Uterus (tissue), 3 donors: ENCODE measurements at regions not wholly inside any gene's neighbourhood (a gene's known extent, or its start where the extent isn't known, plus 50 kb on each side); places are given as distances from the start of the nearest gene placed in this dataset.

ENCODE experiments used
- DNase-seq, 2 donors: peaks; one replicate each; pipeline ENCODE4 v3.0.0-alpha.2; 2019 to 2020
- H3K27ac ChIP-seq, 2 donors: fragments of 200-600 bp; sonication (generic); 1 replicate in 1 of 2; 2 replicates in 1 of 2; pipeline ENCODE4 v1.5.1; 2016 to 2018
- H3K27me3 ChIP-seq, 2 donors: fragments of 200-600 bp; sonication (generic); one replicate each; pipeline ENCODE4 v1.5.1; 2018 to 2019; ENCODE audit warnings: control low read depth in 1 of 2
- H3K36me3 ChIP-seq, 2 donors: fragments of 200-600 bp; sonication (generic); one replicate each; pipeline ENCODE4 v1.5.1; 2019; ENCODE audit warnings: control low read depth in 1 of 2
- H3K4me1 ChIP-seq, 2 donors: fragments of 200-600 bp; sonication (generic); one replicate each; pipeline ENCODE4 v1.5.1; 2018 to 2019; ENCODE audit warnings: control low read depth in 1 of 2
- H3K4me3 ChIP-seq, 2 donors: fragments of 200-600 bp; sonication (generic); 1 replicate in 1 of 2; 2 replicates in 1 of 2; pipeline ENCODE4 v1.5.1; 2018 to 2019; ENCODE audit warnings: mild to moderate bottlenecking in 1 of 2
- H3K9me3 ChIP-seq, 2 donors: fragments of 200-600 bp; sonication (generic); one replicate each; pipeline ENCODE4 v1.5.1; 2019; ENCODE audit warnings: control low read depth in 1 of 2
- CTCF ChIP-seq, 4 experiments: fragments of 200-600 bp in 2 of 4; fragments of 450-650 bp in 2 of 4; sonication (generic) in 2 of 4; IDR thresholded peaks; one replicate each; pipeline ENCODE4 v1.5.1; 2016 to 2019; ENCODE audit warnings: antibody characterized with exemption in 4 of 4, mild to moderate bottlenecking in 2 of 4, moderate library complexity in 1 of 4
- POLR2A ChIP-seq, 2 donors: fragments of 450-650 bp; IDR thresholded peaks; one replicate each; pipeline ENCODE4 v1.6.1; 2016; ENCODE audit warnings: antibody characterized with exemption in 2 of 2, mild to moderate bottlenecking in 1 of 2, moderate library complexity in 1 of 2
- intact Hi-C: fragments of 100-400 bp; cut with DNase I; formaldehyde crosslinking; loops from one replicate; pipeline ENCODE4 v1.15.1; 2023; ENCODE audit warnings: low total_unique reads
- donor health status: DM: yes; HTN: yes; CAD: no.

GRCh38 chr2:236703373-236703709 lies 133.7 kb downstream of the ACKR3 start:
- no peak overlapping the region for H3K4me3 ChIP-seq
- H3K27me3 ChIP-seq, result no peaks in the 10 kb centered on the region
- no peaks in the 10 kb centered on the region for H3K36me3 ChIP-seq
- no peak for TF ChIP-seq CTCF (IDR thresholded peaks at IDR 0.05)
- no peak for TF ChIP-seq POLR2A (IDR thresholded peaks at IDR 0.05)
- no peaks in the 10 kb centered on the region for H3K9me3 ChIP-seq
- no peak for DNase-seq
- no peak overlapping the region for H3K27ac ChIP-seq
- no peaks in the 10 kb centered on the region for H3K4me1 ChIP-seq
- intact Hi-C loops, result no loop called here

GRCh38 chr2:236703906-236704305 lies 134.3 kb downstream of the ACKR3 start:
- TF ChIP-seq POLR2A (IDR thresholded peaks at IDR 0.05) (no peak), CTCF (IDR thresholded peaks at IDR 0.05) (no peak)

GRCh38 chr2:236704887-236705286 lies 135.3 kb downstream of the ACKR3 start:
- intact Hi-C loops, result no loop called here
- no peak for TF ChIP-seq CTCF (IDR thresholded peaks at IDR 0.05)
- TF ChIP-seq POLR2A (IDR thresholded peaks at IDR 0.05), result no peak

More at GRCh38 chr2:236703906-236704305, 134.3 kb downstream of the ACKR3 start:
- intact Hi-C loops, result no loop called here
- DNase-seq, result no peak
- H3K27me3 ChIP-seq, result no peaks in the 10 kb centered on the region
- no peak overlapping the region for H3K27ac ChIP-seq
- H3K4me3 ChIP-seq, result no peak overlapping the region
- no peaks in the 10 kb centered on the region for H3K4me1 ChIP-seq
- H3K9me3 ChIP-seq, result no peaks in the 10 kb centered on the region
- H3K36me3 ChIP-seq, result no peaks in the 10 kb centered on the region

GRCh38 chr2:236705295-236706105 lies 135.9 kb downstream of the ACKR3 start:
- Histone ChIP-seq H3K36me3 (no peaks in the 10 kb centered on the region), H3K27me3 (no peaks in the 10 kb centered on the region), H3K4me1 (no peaks in the 10 kb centered on the region), H3K4me3 (no peak overlapping the region), H3K9me3 (no peaks in the 10 kb centered on the region), H3K27ac (no peak overlapping the region)
- no peak for TF ChIP-seq CTCF (IDR thresholded peaks at IDR 0.05)
- no peak for TF ChIP-seq POLR2A (IDR thresholded peaks at IDR 0.05)
- DNase-seq, result no peak
- intact Hi-C loops, result no loop called here

More at GRCh38 chr2:236704887-236705286, 135.3 kb downstream of the ACKR3 start:
- H3K27me3 ChIP-seq, result no peaks in the 10 kb centered on the region
- H3K4me1 ChIP-seq, result no peaks in the 10 kb centered on the region
- no peaks in the 10 kb centered on the region for H3K36me3 ChIP-seq
- no peak for DNase-seq
- H3K9me3 ChIP-seq, result no peaks in the 10 kb centered on the region
- H3K4me3 ChIP-seq, result no peak overlapping the region
- H3K27ac ChIP-seq, result no peak overlapping the region

- no peak for DNase-seq
- no peaks in the 10 kb centered on the region for H3K27me3 ChIP-seq
- intact Hi-C loops, result no loop called here
- H3K4me3 ChIP-seq, result no peak overlapping the region
- H3K9me3 ChIP-seq, result no peaks in the 10 kb centered on the region
- TF ChIP-seq POLR2A (IDR thresholded peaks at IDR 0.05), result no peak
- TF ChIP-seq CTCF (IDR thresholded peaks at IDR 0.05), result no peak
- no peak overlapping the region for H3K27ac ChIP-seq
- H3K4me1 ChIP-seq, result no peaks in the 10 kb centered on the region
- no peaks in the 10 kb centered on the region for H3K36me3 ChIP-seq
Observed at GRCh38 chr2:236706288-236706687, 136.7 kb downstream of the ACKR3 start.
